Uterus (tissue), 2 donors: ENCODE measurements at regions not wholly inside any gene's neighbourhood (a gene's known extent, or its start where the extent isn't known, plus 50 kb on each side); places are given as distances from the start of the nearest gene placed in this dataset.

ENCODE experiments used
- CTCF ChIP-seq, 4 experiments: fragments of 200-600 bp in 2 of 4; fragments of 450-650 bp in 2 of 4; sonication (generic) in 2 of 4; IDR thresholded peaks; one replicate each; pipeline ENCODE4 v1.5.1; 2016 to 2019; ENCODE audit warnings: antibody characterized with exemption in 4 of 4, mild to moderate bottlenecking in 2 of 4, moderate library complexity in 1 of 4
- POLR2A ChIP-seq, 2 donors: fragments of 450-650 bp; IDR thresholded peaks; one replicate each; pipeline ENCODE4 v1.6.1; 2016; ENCODE audit warnings: antibody characterized with exemption in 2 of 2, mild to moderate bottlenecking in 1 of 2, moderate library complexity in 1 of 2

- TF ChIP-seq CTCF (IDR thresholded peaks at IDR 0.05) = no peak
- TF ChIP-seq POLR2A (IDR thresholded peaks at IDR 0.05) = no peak
Measured at GRCh38 chr22:48685767-48686166, 1141.9 kb downstream of the BRD1 start.
